ENCODE measurements at regions not wholly inside any gene's neighbourhood (a gene's known extent, or its start where the extent isn't known, plus 50 kb on each side); places are given as distances from the start of the nearest gene placed in this dataset.
A peak's percentile ranks its signal among the peaks of the same experiment; 100 is the strongest.
"Not testable (repeated sequence)": the region's sequence is repeated elsewhere in the genome, so short reads cannot be mapped to it uniquely, and the experiment has no call there.

GRCh38 chr9:138174954-138175353 lies 297.4 kb downstream of the CACNA1B start:
- FAIRE-seq; ATAC-seq; H3K4me3 ChIP-seq; CTCF ChIA-PET; H3K27ac ChIP-seq; H3K9me3 ChIP-seq; POLR2A ChIA-PET; DNase-seq (ENCODE audit: low read depth in 1 of 2, low spot score in 1 of 2); H3K4me1 ChIP-seq; H3K4me2 ChIP-seq: not testable (repeated sequence)
- WGBS (ENCODE audit: missing lambda C conversion rate), result 50% methylated on average over 13 of the region's 30 CpGs

GRCh38 chr9:138175354-138175753 lies 297.8 kb downstream of the CACNA1B start:
- CTCF ChIA-PET; DNase-seq (ENCODE audit: low read depth in 1 of 2, low spot score in 1 of 2); POLR2A ChIA-PET; H3K9me3 ChIP-seq; H3K4me3 ChIP-seq; FAIRE-seq; ATAC-seq; H3K4me2 ChIP-seq; H3K27ac ChIP-seq; H3K4me1 ChIP-seq: not testable (repeated sequence)
- 71% methylated on average over 13 of the region's 31 CpGs for WGBS (ENCODE audit: missing lambda C conversion rate)

- H3K27ac ChIP-seq; ATAC-seq; H3K9me3 ChIP-seq; H3K4me3 ChIP-seq; DNase-seq (ENCODE audit: low read depth in 1 of 2, low spot score in 1 of 2); FAIRE-seq; POLR2A ChIA-PET; H3K4me1 ChIP-seq; CTCF ChIA-PET; H3K4me2 ChIP-seq: not testable (repeated sequence)
- 37% methylated on average over 9 of the region's 9 CpGs for WGBS (ENCODE audit: missing lambda C conversion rate)
Measured at GRCh38 chr9:138177091-138177490, 299.5 kb downstream of the CACNA1B start.

- H3K4me2 ChIP-seq; H3K4me1 ChIP-seq; CTCF ChIA-PET; FAIRE-seq; H3K4me3 ChIP-seq; ATAC-seq; H3K27ac ChIP-seq; H3K9me3 ChIP-seq; DNase-seq (ENCODE audit: low read depth in 1 of 2, low spot score in 1 of 2); POLR2A ChIA-PET: not testable (repeated sequence)
- WGBS (ENCODE audit: missing lambda C conversion rate), result 56% methylated on average over 4 of the region's 4 CpGs
Measured at GRCh38 chr9:138179003-138179402, 301.4 kb downstream of the CACNA1B start.

- H3K4me1 ChIP-seq; FAIRE-seq; POLR2A ChIA-PET; H3K9me3 ChIP-seq; H3K4me3 ChIP-seq; ATAC-seq; H3K27ac ChIP-seq; CTCF ChIA-PET; H3K4me2 ChIP-seq; DNase-seq (ENCODE audit: low read depth in 1 of 2, low spot score in 1 of 2): not testable (repeated sequence)
- 24% methylated on average over 3 of the region's 3 CpGs for WGBS (ENCODE audit: missing lambda C conversion rate)
Measured at GRCh38 chr9:138179671-138180070, 302.1 kb downstream of the CACNA1B start.

- POLR2A ChIA-PET; CTCF ChIA-PET; ATAC-seq; H3K4me3 ChIP-seq; H3K27ac ChIP-seq; H3K4me2 ChIP-seq; H3K4me1 ChIP-seq; DNase-seq (ENCODE audit: low read depth in 1 of 2, low spot score in 1 of 2); H3K9me3 ChIP-seq; FAIRE-seq: not testable (repeated sequence)
- WGBS (ENCODE audit: missing lambda C conversion rate), result 4% methylated on average over 1 of the region's 1 CpG
Measured at GRCh38 chr9:138181963-138182362, 304.4 kb downstream of the CACNA1B start.

GRCh38 chr9:138197156-138197555 lies 319.6 kb downstream of the CACNA1B start:
- WGBS (ENCODE audit: missing lambda C conversion rate), result 70% methylated on average over 8 of the region's 9 CpGs
- POLR2A ChIA-PET, FAIRE-seq: not testable (repeated sequence)

GRCh38 chr9:138198963-138199362 lies 321.4 kb downstream of the CACNA1B start:
- CTCF ChIA-PET; H3K4me1 ChIP-seq; H3K9me3 ChIP-seq; H3K4me3 ChIP-seq; H3K27ac ChIP-seq; DNase-seq (ENCODE audit: low read depth in 1 of 2, low spot score in 1 of 2); H3K4me2 ChIP-seq; ATAC-seq; POLR2A ChIA-PET; FAIRE-seq: not testable (repeated sequence)
- 70% methylated on average over 1 of the region's 1 CpG for WGBS (ENCODE audit: missing lambda C conversion rate)

More at GRCh38 chr9:138197156-138197555, 319.6 kb downstream of the CACNA1B start:
- H3K4me2 ChIP-seq; DNase-seq (ENCODE audit: low read depth in 1 of 2, low spot score in 1 of 2); CTCF ChIA-PET; H3K4me1 ChIP-seq; H3K27ac ChIP-seq; ATAC-seq; H3K4me3 ChIP-seq; H3K9me3 ChIP-seq: not testable (repeated sequence)

- FAIRE-seq; H3K4me2 ChIP-seq; H3K27ac ChIP-seq; H3K4me1 ChIP-seq; POLR2A ChIA-PET; H3K9me3 ChIP-seq; ATAC-seq; H3K4me3 ChIP-seq; CTCF ChIA-PET; DNase-seq (ENCODE audit: low read depth in 1 of 2, low spot score in 1 of 2): not testable (repeated sequence)
- WGBS (ENCODE audit: missing lambda C conversion rate), result 71% methylated on average over 12 of the region's 12 CpGs
Measured at GRCh38 chr9:138199917-138200316, 322.3 kb downstream of the CACNA1B start.

- WGBS (ENCODE audit: missing lambda C conversion rate), result 48% methylated on average over 9 of the region's 11 CpGs
- POLR2A ChIA-PET; H3K9me3 ChIP-seq; CTCF ChIA-PET; H3K4me1 ChIP-seq; FAIRE-seq; H3K4me3 ChIP-seq; DNase-seq (ENCODE audit: low read depth in 1 of 2, low spot score in 1 of 2); H3K27ac ChIP-seq; H3K4me2 ChIP-seq: not testable (repeated sequence)
- peak; percentile 8 to 49; a peak in 3 of 6 replicates for ATAC-seq
Measured at GRCh38 chr9:138200481-138201142, 323.0 kb downstream of the CACNA1B start.

GRCh38 chr9:138201167-138201889 lies 323.7 kb downstream of the CACNA1B start:
- H3K4me1 ChIP-seq; H3K4me3 ChIP-seq; DNase-seq (ENCODE audit: low read depth in 1 of 2, low spot score in 1 of 2); CTCF ChIA-PET; POLR2A ChIA-PET; H3K9me3 ChIP-seq; H3K27ac ChIP-seq; H3K4me2 ChIP-seq; FAIRE-seq: not testable (repeated sequence)
- 25% methylated on average over 7 of the region's 15 CpGs for WGBS (ENCODE audit: missing lambda C conversion rate)
- ATAC-seq, result peak; percentile 21 to 27; a peak in 3 of 6 replicates

GRCh38 chr9:138202043-138202442 lies 324.5 kb downstream of the CACNA1B start:
- not testable (repeated sequence) for H3K4me2 ChIP-seq
- WGBS (ENCODE audit: missing lambda C conversion rate), result 69% methylated on average over 9 of the region's 12 CpGs

More at GRCh38 chr9:138202043-138202442, 324.5 kb downstream of the CACNA1B start:
- H3K4me1 ChIP-seq; FAIRE-seq; H3K27ac ChIP-seq; CTCF ChIA-PET; H3K9me3 ChIP-seq; DNase-seq (ENCODE audit: low read depth in 1 of 2, low spot score in 1 of 2); H3K4me3 ChIP-seq; POLR2A ChIA-PET; ATAC-seq: not testable (repeated sequence)

All from A549 (cell line).